HL-60 (cell line): ENCODE measurements at regions not wholly inside any gene's neighbourhood (a gene's known extent, or its start where the extent isn't known, plus 50 kb on each side); places are given as distances from the start of the nearest gene placed in this dataset.

ENCODE experiments used
- DNase-seq, 2 experiments: peaks; one replicate each; pipeline ENCODE4 v3.0.0-alpha.2; 2010 to 2020; ENCODE audit warnings: low read depth in 1 of 2, low spot score in 1 of 2
- H3K27ac ChIP-seq: fragments of 250-450 bp; sonication (Bioruptor Pico); replicated peaks from 2 replicates; pipeline ENCODE4 v1.5.1; 2020; ENCODE audit warnings: mild to moderate bottlenecking, moderate library complexity
- H3K27me3 ChIP-seq: fragments of 250-450 bp; sonication (Bioruptor Pico); 2 replicates; pipeline ENCODE4 v1.5.1; 2021; ENCODE audit warnings: mild to moderate bottlenecking, moderate library complexity; ENCODE audit not compliant: insufficient read depth, poor library complexity, severe bottlenecking
- H3K4me3 ChIP-seq: replicated peaks from 2 replicates; pipeline ENCODE4 v1.5.1; 2011; ENCODE audit warnings: mild to moderate bottlenecking, control low read depth, low read length; ENCODE audit not compliant: insufficient read depth
- GABPA ChIP-seq: IDR thresholded peaks from 2 replicates; pipeline ENCODE4 v1.6.1; 2012; ENCODE audit warnings: low read depth
- POLR2AphosphoS5 ChIP-seq: IDR thresholded peaks from 2 replicates; pipeline ENCODE4 v1.6.1; 2012; ENCODE audit warnings: low read depth
- SPI1 ChIP-seq: IDR thresholded peaks from 2 replicates; pipeline ENCODE4 v1.6.1; 2012; ENCODE audit warnings: low read depth, mild to moderate bottlenecking, borderline replicate concordance
- TF ChIP-seq, protein P1 (sequence below): IDR thresholded peaks from 2 replicates; pipeline ENCODE4 v1.6.1; 2012; ENCODE audit warnings: low read depth; ENCODE audit not compliant: insufficient replicate concordance
- TF ChIP-seq, protein P2 (sequence below): IDR thresholded peaks from one replicate; pipeline ENCODE4 v1.5.1; 2011; ENCODE audit warnings: low read length, control low read depth, inconsistent platforms; ENCODE audit not compliant: insufficient read depth

DNA sequence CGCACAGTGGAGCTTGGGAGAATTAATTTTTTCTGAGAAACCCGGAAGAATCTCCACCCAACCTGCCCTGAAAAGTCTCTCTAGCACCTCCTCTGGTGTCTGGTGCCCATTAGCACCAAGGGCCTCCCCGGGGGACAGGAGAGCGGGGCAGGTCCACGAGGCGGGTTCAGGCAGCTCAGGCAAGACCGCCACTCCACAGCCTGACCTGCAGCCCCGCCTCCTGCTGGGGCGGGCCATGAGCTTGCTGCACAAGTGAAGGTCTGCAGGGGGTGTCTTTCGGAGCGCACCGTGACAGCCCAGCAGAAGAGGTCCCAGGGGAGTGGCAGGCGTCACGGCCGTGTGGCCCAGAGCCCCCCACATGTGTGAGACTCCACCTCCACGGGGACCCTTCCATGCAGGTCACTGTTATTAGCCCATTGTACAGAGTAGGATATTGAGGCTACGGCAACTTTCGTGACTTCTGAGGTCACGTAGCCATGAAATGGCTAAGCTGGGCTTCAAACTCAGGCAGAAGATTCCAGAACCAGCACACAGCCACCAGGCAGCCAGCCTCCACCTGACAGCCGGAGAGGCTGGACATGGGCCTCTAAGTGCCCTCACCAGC is 63.9 kb upstream of the SLCO4A1 start:
- peaks cover 30% of the 10 kb centered on the region for H3K27me3 ChIP-seq
- no peak overlapping the region for H3K27ac ChIP-seq
- DNase-seq = no peak
- TF ChIP-seq, protein P1, sequence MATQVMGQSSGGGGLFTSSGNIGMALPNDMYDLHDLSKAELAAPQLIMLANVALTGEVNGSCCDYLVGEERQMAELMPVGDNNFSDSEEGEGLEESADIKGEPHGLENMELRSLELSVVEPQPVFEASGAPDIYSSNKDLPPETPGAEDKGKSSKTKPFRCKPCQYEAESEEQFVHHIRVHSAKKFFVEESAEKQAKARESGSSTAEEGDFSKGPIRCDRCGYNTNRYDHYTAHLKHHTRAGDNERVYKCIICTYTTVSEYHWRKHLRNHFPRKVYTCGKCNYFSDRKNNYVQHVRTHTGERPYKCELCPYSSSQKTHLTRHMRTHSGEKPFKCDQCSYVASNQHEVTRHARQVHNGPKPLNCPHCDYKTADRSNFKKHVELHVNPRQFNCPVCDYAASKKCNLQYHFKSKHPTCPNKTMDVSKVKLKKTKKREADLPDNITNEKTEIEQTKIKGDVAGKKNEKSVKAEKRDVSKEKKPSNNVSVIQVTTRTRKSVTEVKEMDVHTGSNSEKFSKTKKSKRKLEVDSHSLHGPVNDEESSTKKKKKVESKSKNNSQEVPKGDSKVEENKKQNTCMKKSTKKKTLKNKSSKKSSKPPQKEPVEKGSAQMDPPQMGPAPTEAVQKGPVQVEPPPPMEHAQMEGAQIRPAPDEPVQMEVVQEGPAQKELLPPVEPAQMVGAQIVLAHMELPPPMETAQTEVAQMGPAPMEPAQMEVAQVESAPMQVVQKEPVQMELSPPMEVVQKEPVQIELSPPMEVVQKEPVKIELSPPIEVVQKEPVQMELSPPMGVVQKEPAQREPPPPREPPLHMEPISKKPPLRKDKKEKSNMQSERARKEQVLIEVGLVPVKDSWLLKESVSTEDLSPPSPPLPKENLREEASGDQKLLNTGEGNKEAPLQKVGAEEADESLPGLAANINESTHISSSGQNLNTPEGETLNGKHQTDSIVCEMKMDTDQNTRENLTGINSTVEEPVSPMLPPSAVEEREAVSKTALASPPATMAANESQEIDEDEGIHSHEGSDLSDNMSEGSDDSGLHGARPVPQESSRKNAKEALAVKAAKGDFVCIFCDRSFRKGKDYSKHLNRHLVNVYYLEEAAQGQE = no peak
- TF ChIP-seq POLR2AphosphoS5 = no peak
- no peak for TF ChIP-seq SPI1
- TF ChIP-seq, protein P2, sequence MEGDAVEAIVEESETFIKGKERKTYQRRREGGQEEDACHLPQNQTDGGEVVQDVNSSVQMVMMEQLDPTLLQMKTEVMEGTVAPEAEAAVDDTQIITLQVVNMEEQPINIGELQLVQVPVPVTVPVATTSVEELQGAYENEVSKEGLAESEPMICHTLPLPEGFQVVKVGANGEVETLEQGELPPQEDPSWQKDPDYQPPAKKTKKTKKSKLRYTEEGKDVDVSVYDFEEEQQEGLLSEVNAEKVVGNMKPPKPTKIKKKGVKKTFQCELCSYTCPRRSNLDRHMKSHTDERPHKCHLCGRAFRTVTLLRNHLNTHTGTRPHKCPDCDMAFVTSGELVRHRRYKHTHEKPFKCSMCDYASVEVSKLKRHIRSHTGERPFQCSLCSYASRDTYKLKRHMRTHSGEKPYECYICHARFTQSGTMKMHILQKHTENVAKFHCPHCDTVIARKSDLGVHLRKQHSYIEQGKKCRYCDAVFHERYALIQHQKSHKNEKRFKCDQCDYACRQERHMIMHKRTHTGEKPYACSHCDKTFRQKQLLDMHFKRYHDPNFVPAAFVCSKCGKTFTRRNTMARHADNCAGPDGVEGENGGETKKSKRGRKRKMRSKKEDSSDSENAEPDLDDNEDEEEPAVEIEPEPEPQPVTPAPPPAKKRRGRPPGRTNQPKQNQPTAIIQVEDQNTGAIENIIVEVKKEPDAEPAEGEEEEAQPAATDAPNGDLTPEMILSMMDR = no peak
- no peak for TF ChIP-seq GABPA
- no peak overlapping the region for H3K4me3 ChIP-seq

DNA sequence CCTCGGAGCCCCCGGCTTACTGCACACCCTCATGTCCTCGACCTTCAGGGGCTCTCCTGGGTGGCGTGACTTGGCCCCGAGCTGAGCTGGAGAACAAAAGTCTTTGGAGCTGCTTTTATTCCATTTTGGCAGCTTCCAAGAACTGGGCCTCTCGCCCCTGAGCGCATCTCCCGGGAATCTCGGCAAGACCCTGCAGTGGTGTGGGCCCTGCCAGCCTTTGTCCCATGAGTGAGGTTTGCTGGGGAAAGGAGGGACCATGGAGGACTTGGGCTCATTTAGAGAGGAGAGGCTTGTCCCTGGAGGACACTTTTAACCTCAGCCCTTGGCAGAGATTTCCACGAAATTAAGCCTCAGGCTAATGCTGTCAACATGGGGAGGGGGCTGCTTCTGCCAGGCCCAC is 62.3 kb upstream of the SLCO4A1 start:
- no peak overlapping the region for H3K4me3 ChIP-seq
- TF ChIP-seq, protein P2 = no peak
- TF ChIP-seq, protein P1 = no peak
- no peak for TF ChIP-seq POLR2AphosphoS5
- no peak for DNase-seq
- H3K27me3 ChIP-seq = peaks cover 26% of the 10 kb centered on the region
- H3K27ac ChIP-seq = no peak overlapping the region

DNA sequence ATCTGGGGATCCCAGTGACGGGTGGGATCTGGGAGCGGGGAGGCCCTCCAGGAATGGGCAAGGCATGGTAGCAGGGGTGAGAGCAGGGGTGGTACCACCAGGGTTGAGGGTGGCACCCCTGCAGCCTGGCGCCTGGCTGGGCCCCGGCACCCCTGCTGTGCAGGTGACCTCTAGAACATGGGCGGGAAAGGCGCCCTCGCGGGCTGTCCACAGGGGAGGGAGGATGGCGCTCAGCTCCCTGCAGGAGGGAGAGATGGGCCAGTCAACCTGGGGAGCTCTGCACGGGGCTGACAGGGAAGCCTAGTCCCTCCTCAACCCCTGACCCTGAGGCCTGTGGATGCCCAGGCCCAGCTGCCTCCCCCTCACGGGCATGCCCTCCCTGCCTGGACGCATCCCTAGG is 61.6 kb upstream of the SLCO4A1 start:
- no peak for TF ChIP-seq POLR2AphosphoS5
- TF ChIP-seq, protein P2 = no peak
- H3K4me3 ChIP-seq = no peak overlapping the region
- H3K27me3 ChIP-seq = peaks cover 26% of the 10 kb centered on the region
- no peak overlapping the region for H3K27ac ChIP-seq
- no peak for DNase-seq

DNA sequence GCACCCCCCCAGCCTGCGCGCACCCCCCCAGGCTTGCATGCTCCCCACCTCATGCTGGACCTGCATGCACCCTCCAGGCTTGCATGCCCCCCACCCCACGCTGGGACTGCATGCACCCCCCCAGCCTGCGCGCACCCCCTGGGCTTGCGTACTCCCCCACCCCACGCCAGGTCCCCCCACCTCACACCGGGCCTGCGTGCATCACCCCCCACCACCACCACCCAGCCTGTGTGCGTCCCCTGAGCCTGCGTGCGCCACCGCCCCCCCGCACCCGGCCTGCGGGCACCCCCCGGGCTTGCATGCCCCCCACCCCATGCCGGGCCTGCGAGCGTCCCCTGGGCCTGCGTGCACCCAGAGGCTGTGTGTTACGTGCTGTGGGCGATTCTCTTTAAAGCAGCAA is 61.0 kb upstream of the SLCO4A1 start:
- Histone ChIP-seq H3K27me3 (peaks cover 26% of the 10 kb centered on the region), H3K27ac (no peak overlapping the region), H3K4me3 (no peak overlapping the region)
- DNase-seq = no peak
- no peak for TF ChIP-seq GABPA
- TF ChIP-seq, protein P1 = no peak
- TF ChIP-seq, protein P2 = no peak
- TF ChIP-seq POLR2AphosphoS5 = no peak
- TF ChIP-seq SPI1 = no peak
